KMS-11 (cell line): ENCODE measurements at regions not wholly inside any gene's neighbourhood (a gene's known extent, or its start where the extent isn't known, plus 50 kb on each side); places are given as distances from the start of the nearest gene placed in this dataset.

Experiments
- H2AFZ ChIP-seq: fragments of 200-600 bp; sonication (generic); 2 replicates; pipeline ENCODE4 v1.6.1; 2016; ENCODE audit warnings: antibody characterized with exemption, mixed run types, low read depth
- H3K27ac ChIP-seq: fragments of 200-600 bp; sonication (generic); 2 replicates; pipeline ENCODE4 v1.6.1; 2016; ENCODE audit warnings: mild to moderate bottlenecking, mixed run types
- H3K27me3 ChIP-seq: fragments of 200-600 bp; sonication (generic); 2 replicates; pipeline ENCODE4 v1.6.1; 2017; ENCODE audit warnings: mild to moderate bottlenecking, low read depth, mixed run types, moderate library complexity; ENCODE audit not compliant: insufficient read depth
- H3K36me3 ChIP-seq: fragments of 200-600 bp; sonication (generic); 2 replicates; pipeline ENCODE4 v1.6.1; 2017; ENCODE audit warnings: mild to moderate bottlenecking, mixed run types; ENCODE audit not compliant: insufficient read depth
- H3K4me1 ChIP-seq: fragments of 200-600 bp; sonication (generic); 2 replicates; pipeline ENCODE4 v1.6.1; 2016; ENCODE audit warnings: mild to moderate bottlenecking, low read depth, mixed run types; ENCODE audit not compliant: poor library complexity, severe bottlenecking
- H3K4me2 ChIP-seq: fragments of 200-600 bp; sonication (generic); 2 replicates; pipeline ENCODE4 v1.7.0; 2016; ENCODE audit warnings: mild to moderate bottlenecking, mixed run types
- H3K4me3 ChIP-seq: fragments of 200-600 bp; sonication (generic); IDR thresholded peaks from 2 replicates; pipeline ENCODE4 v1.6.1; 2017; ENCODE audit warnings: low read depth, low read length, mixed read lengths; ENCODE audit not compliant: insufficient read depth
- H3K79me2 ChIP-seq: fragments of 200-600 bp; sonication (generic); 2 replicates; pipeline ENCODE4 v1.6.1; 2016; ENCODE audit warnings: low read depth, mixed run types; ENCODE audit not compliant: insufficient read depth
- H3K9ac ChIP-seq: fragments of 200-600 bp; sonication (generic); 2 replicates; pipeline ENCODE4 v1.6.1; 2016; ENCODE audit warnings: mild to moderate bottlenecking, mixed run types
- H4K20me1 ChIP-seq: fragments of 200-600 bp; sonication (generic); 2 replicates; pipeline ENCODE4 v1.6.1; 2016; ENCODE audit warnings: mild to moderate bottlenecking, mixed run types; ENCODE audit not compliant: insufficient read depth
- TF ChIP-seq, protein P1 (sequence below): fragments of 200-600 bp; sonication (generic); conservative IDR thresholded peaks from 2 replicates; pipeline ENCODE4 v1.6.1; 2017; ENCODE audit warnings: low read depth, mild to moderate bottlenecking, antibody characterized with exemption, low read length, moderate library complexity, mixed read lengths

- H3K4me2 ChIP-seq: no peak overlapping the region
- H3K4me3 ChIP-seq: no peak overlapping the region
- H3K27me3 ChIP-seq: no peaks in the 10 kb centered on the region
- H3K27ac ChIP-seq: no peak overlapping the region
- H3K9ac ChIP-seq: no peak overlapping the region
- H4K20me1 ChIP-seq: no peaks in the 10 kb centered on the region
- no peaks in the 10 kb centered on the region for H3K79me2 ChIP-seq
- no peaks in the 10 kb centered on the region for H3K4me1 ChIP-seq
- no peak overlapping the region for H2AFZ ChIP-seq
- TF ChIP-seq, protein P1, sequence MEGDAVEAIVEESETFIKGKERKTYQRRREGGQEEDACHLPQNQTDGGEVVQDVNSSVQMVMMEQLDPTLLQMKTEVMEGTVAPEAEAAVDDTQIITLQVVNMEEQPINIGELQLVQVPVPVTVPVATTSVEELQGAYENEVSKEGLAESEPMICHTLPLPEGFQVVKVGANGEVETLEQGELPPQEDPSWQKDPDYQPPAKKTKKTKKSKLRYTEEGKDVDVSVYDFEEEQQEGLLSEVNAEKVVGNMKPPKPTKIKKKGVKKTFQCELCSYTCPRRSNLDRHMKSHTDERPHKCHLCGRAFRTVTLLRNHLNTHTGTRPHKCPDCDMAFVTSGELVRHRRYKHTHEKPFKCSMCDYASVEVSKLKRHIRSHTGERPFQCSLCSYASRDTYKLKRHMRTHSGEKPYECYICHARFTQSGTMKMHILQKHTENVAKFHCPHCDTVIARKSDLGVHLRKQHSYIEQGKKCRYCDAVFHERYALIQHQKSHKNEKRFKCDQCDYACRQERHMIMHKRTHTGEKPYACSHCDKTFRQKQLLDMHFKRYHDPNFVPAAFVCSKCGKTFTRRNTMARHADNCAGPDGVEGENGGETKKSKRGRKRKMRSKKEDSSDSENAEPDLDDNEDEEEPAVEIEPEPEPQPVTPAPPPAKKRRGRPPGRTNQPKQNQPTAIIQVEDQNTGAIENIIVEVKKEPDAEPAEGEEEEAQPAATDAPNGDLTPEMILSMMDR: no peak
- no peaks in the 10 kb centered on the region for H3K36me3 ChIP-seq
These were observed 236.1 kb downstream of the BMP2 start for GRCh38 chr20:7003598-7003997.

GRCh38 chr20:7004801-7005200 is 237.3 kb downstream of the BMP2 start:
- Histone ChIP-seq H3K4me2 (no peak overlapping the region), H3K27ac (no peak overlapping the region), H4K20me1 (no peaks in the 10 kb centered on the region), H2AFZ (no peak overlapping the region), H3K9ac (no peak overlapping the region), H3K4me1 (no peaks in the 10 kb centered on the region), H3K27me3 (no peaks in the 10 kb centered on the region), H3K4me3 (no peak overlapping the region), H3K36me3 (no peaks in the 10 kb centered on the region), H3K79me2 (no peaks in the 10 kb centered on the region)
- TF ChIP-seq, protein P1: no peak

DNA sequence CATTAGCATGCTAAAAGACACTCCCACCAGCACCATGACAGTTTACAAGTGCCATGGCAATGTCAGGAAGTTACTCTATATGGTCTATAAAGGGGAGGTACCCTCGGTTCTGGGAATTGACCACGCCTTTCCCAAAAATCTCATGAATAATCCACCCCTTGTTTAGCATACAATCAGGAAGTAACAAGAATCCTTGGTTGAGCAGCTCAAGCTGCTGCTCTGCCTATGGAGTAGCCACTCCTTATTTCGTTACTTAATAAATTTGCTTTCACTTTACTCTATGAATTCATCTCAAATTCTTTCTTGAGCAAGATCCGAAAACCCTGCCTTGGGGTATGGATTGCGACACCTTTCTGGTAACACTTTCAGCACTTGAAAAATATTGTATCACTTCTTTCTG is 243.0 kb downstream of the BMP2 start:
- H2AFZ ChIP-seq: no peak overlapping the region
- no peak overlapping the region for H3K4me2 ChIP-seq
- H3K79me2 ChIP-seq: no peaks in the 10 kb centered on the region
- no peak overlapping the region for H3K4me3 ChIP-seq
- H3K36me3 ChIP-seq: no peaks in the 10 kb centered on the region
- H3K27me3 ChIP-seq: no peaks in the 10 kb centered on the region
- TF ChIP-seq, protein P1: no peak
- H3K9ac ChIP-seq: no peak overlapping the region
- no peaks in the 10 kb centered on the region for H3K4me1 ChIP-seq
- H3K27ac ChIP-seq: no peak overlapping the region
- H4K20me1 ChIP-seq: no peaks in the 10 kb centered on the region

GRCh38 chr20:7015257-7015656 is 247.8 kb downstream of the BMP2 start:
- H3K4me1 ChIP-seq: no peaks in the 10 kb centered on the region
- H3K9ac ChIP-seq: no peak overlapping the region
- no peak overlapping the region for H3K27ac ChIP-seq
- H3K79me2 ChIP-seq: no peaks in the 10 kb centered on the region
- TF ChIP-seq, protein P1: no peak
- H4K20me1 ChIP-seq: no peaks in the 10 kb centered on the region
- H3K4me3 ChIP-seq: no peak overlapping the region
- no peak overlapping the region for H3K4me2 ChIP-seq
- H2AFZ ChIP-seq: no peak overlapping the region
- H3K36me3 ChIP-seq: no peaks in the 10 kb centered on the region
- H3K27me3 ChIP-seq: no peaks in the 10 kb centered on the region
